ENCODE measurements at regions not wholly inside any gene's neighbourhood (a gene's known extent, or its start where the extent isn't known, plus 50 kb on each side); places are given as distances from the start of the nearest gene placed in this dataset.

- TF ChIP-seq CTCF (IDR thresholded peaks at IDR 0.05; ENCODE audit: low read length) (no peak), EZH2 (optimal IDR thresholded peaks at IDR 0.05; ENCODE audit: low read depth, low read length) (no peak)
Observed at GRCh38 chr20:41877911-41878310, 259.7 kb upstream of the CHD6 start.
